CD4-positive, CD25-positive, alpha-beta regulatory T cell (primary cell): ENCODE measurements at regions not wholly inside any gene's neighbourhood (a gene's known extent, or its start where the extent isn't known, plus 50 kb on each side); places are given as distances from the start of the nearest gene placed in this dataset.
A peak's percentile ranks its signal among the peaks of the same experiment; 100 is the strongest.
"Not testable (repeated sequence)": the region's sequence is repeated elsewhere in the genome, so short reads cannot be mapped to it uniquely, and the experiment has no call there.

Source experiments
- ATAC-seq, 2 donors: fragments of 150-1000 bp; cut with Tn5 transposase; one replicate each; pipeline ENCODE4 v1.10.0; 2021; ENCODE audit warnings: low read depth in 2 of 2, moderate number of reproducible peaks in 2 of 2, moderate library complexity in 1 of 2
- DNase-seq, 3 donors: peaks; one replicate each; pipeline versions ENCODE4 v3.0.0 to v3.0.0-alpha.2; 2012 to 2022; ENCODE audit warnings: mixed read lengths in 1 of 3
- H3K27ac ChIP-seq: one replicate; pipeline ENCODE4 v1.7.0; 2013; ENCODE audit warnings: mild to moderate bottlenecking, low read length; ENCODE audit not compliant: insufficient read depth, poor library complexity, severe bottlenecking
- H3K27me3 ChIP-seq: one replicate; pipeline ENCODE4 v1.7.0; 2013; ENCODE audit warnings: low read length; ENCODE audit not compliant: control insufficient read depth, insufficient read depth
- H3K36me3 ChIP-seq: one replicate; pipeline ENCODE4 v1.7.0; 2013; ENCODE audit warnings: mild to moderate bottlenecking, low read length, moderate library complexity; ENCODE audit not compliant: control insufficient read depth, insufficient read depth
- H3K4me1 ChIP-seq: 2 replicates; pipeline ENCODE4 v1.7.0; 2013; ENCODE audit warnings: mild to moderate bottlenecking, low read length; ENCODE audit not compliant: insufficient read depth, control insufficient read depth, poor library complexity, severe bottlenecking
- H3K4me3 ChIP-seq: one replicate; pipeline ENCODE4 v1.7.0; 2013; ENCODE audit warnings: low read depth, mild to moderate bottlenecking, low read length, moderate library complexity
- H3K9me3 ChIP-seq, 2 experiments: 1 replicate in 1 of 2; 2 replicates in 1 of 2; pipeline ENCODE4 v1.7.0; 2013; ENCODE audit warnings: low read length in 2 of 2, mild to moderate bottlenecking in 1 of 2, moderate library complexity in 1 of 2; ENCODE audit not compliant: control insufficient read depth in 2 of 2
- H3K27ac Mint-ChIP-seq, 3 donors: one replicate each; pipeline ENCODE4 v1.8.0; 2020 to 2022; ENCODE audit warnings: mild to moderate bottlenecking in 3 of 3, mixed read lengths in 3 of 3, moderate library complexity in 2 of 3
- H3K27me3 Mint-ChIP-seq: one replicate; pipeline ENCODE4 v1.8.0; 2022; ENCODE audit warnings: mild to moderate bottlenecking, mixed read lengths
- H3K36me3 Mint-ChIP-seq: one replicate; pipeline ENCODE4 v1.8.0; 2020; ENCODE audit warnings: mixed read lengths
- H3K4me1 Mint-ChIP-seq, 4 donors: one replicate each; pipeline ENCODE4 v1.8.0; 2020 to 2022; ENCODE audit warnings: mixed read lengths in 4 of 4, mild to moderate bottlenecking in 1 of 4
- H3K4me3 Mint-ChIP-seq, 4 donors: one replicate each; pipeline ENCODE4 v1.8.0; 2020 to 2022; ENCODE audit warnings: mild to moderate bottlenecking in 4 of 4, mixed read lengths in 4 of 4, moderate library complexity in 3 of 4
- H3K9me3 Mint-ChIP-seq, 7 donors: one replicate each; pipeline ENCODE4 v1.8.0; 2020 to 2022; ENCODE audit warnings: mixed read lengths in 7 of 7, mild to moderate bottlenecking in 3 of 7, moderate library complexity in 2 of 7

DNA sequence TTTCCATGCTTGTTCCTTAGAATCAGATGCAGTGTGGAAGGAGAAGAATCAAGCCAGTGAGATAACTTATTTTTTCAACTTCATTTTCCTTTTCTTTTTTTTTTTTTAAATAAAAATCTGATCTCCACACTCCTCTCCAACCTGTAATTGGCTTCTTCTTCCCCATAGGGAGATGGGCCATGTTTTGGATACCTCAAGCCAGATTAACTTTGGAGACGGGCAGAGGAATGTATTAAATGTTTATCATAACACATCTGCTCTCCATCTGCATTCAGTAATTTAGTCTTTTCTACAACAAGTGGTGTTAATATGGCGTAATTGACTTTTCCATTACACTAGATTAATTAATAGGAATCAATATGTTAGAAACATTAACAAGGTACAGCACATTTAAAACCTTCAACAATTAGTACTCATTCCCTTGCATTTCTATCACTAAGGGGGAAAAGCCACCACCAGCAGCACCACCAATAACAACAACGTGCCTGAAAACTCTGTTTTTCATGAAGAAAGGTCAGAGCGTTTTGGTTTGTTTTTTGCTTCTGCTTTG, 244.1 kb downstream of the MYCN start:
- Mint-ChIP-seq H3K9me3 (peaks cover 0 to 1% (median 0%) of the 10 kb centered on the region in 7 donors), H3K27ac (no peak overlapping the region), H3K4me1 (no peaks in the 10 kb centered on the region), H3K36me3 (no peaks in the 10 kb centered on the region), H3K27me3 (no peaks in the 10 kb centered on the region), H3K4me3 (no peak overlapping the region)
- no peaks in the 10 kb centered on the region for H3K36me3 ChIP-seq
- ATAC-seq (no peak), DNase-seq (no peak)
- H3K9me3 ChIP-seq, result no peaks in the 10 kb centered on the region
- no peak overlapping the region for H3K4me3 ChIP-seq
- H3K27ac ChIP-seq, result no peak overlapping the region
- no peaks in the 10 kb centered on the region for H3K4me1 ChIP-seq
- H3K27me3 ChIP-seq, result no peaks in the 10 kb centered on the region

DNA sequence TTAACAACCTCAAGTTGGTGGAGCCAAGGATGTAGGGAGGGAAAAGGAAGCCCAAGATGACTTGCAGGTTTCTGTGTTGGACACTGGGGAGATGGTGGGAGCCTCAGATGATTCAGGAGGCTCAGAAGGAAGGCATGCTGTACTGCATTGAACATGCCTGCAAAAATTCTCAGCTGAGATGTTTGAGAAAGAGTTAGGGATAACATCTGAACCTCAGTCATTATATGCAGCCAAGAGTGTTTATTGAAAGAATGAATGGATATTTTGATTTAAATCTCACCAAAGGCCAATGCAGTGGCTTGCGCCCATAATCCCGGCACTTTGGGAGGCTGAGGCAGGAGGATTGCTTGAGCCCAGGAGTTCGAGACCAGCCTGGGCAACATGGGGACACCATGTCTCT, 243.0 kb downstream of the MYCN start:
- no peaks in the 10 kb centered on the region for H3K27me3 ChIP-seq
- H3K27ac ChIP-seq, result no peak overlapping the region
- Mint-ChIP-seq H3K36me3 (no peaks in the 10 kb centered on the region), H3K4me3 (no peak overlapping the region), H3K27ac (peak overlapping the region in 1 of 3 donors; percentile 2), H3K4me1 (no peaks in the 10 kb centered on the region), H3K27me3 (no peaks in the 10 kb centered on the region), H3K9me3 (no peaks in the 10 kb centered on the region)
- H3K4me3 ChIP-seq, result no peak overlapping the region
- H3K36me3 ChIP-seq, result no peaks in the 10 kb centered on the region
- ATAC-seq (no peak), DNase-seq (no peak)
- H3K4me1 ChIP-seq, result no peaks in the 10 kb centered on the region
- no peaks in the 10 kb centered on the region for H3K9me3 ChIP-seq

DNA sequence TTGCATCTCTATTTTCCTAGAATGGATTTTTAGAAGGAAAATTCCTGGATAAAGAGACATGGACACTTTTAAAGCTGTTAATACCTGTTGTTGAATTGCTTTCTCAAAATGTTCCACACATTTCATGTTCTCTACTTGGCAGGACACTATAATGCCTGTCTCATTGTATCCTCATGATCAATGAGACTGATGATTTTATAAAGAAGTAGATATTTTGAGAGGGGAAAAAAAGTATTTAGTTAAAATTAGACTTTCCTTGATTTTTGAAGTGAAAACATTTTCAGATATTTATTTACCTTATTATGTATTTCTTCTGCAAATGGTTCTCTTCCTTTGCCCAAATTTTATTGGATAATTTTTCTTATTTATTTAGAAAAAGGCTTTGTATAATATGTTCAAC, 242.5 kb downstream of the MYCN start:
- no peaks in the 10 kb centered on the region for H3K9me3 ChIP-seq
- Mint-ChIP-seq H3K4me3 (no peak overlapping the region), H3K36me3 (no peaks in the 10 kb centered on the region), H3K4me1 (no peaks in the 10 kb centered on the region), H3K27ac (no peak overlapping the region), H3K27me3 (no peaks in the 10 kb centered on the region), H3K9me3 (no peaks in the 10 kb centered on the region)
- H3K27me3 ChIP-seq, result no peaks in the 10 kb centered on the region
- H3K27ac ChIP-seq, result no peak overlapping the region
- DNase-seq (no peak), ATAC-seq (no peak)
- H3K4me1 ChIP-seq, result no peaks in the 10 kb centered on the region
- H3K4me3 ChIP-seq, result no peak overlapping the region
- no peaks in the 10 kb centered on the region for H3K36me3 ChIP-seq

DNA sequence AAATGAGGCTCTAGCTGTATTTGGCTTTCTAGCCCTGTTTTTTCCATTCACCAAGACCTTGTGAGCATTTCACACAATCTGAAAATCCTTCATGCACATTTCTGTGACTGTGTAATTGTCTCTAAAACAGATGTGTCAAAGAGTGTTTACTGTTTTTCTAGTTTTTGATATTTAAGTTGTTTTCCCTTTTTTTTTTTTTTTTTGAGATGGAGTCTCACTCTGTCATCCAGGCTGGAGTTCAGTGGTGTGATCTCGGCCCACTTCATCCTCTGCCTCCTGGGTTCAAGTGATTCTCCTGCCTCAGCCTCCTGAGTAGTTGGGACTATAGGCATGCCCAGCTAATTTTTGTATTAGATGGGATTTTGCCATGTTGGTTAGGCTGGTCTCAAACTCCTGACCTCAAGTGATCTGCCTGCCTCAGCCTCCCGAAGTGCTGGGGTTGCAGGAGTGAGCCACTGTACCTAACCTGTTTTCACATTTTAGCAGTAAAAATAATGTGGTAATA, 242.0 kb downstream of the MYCN start:
- not testable (repeated sequence) for H3K9me3 Mint-ChIP-seq, H3K4me1 ChIP-seq, H3K27ac Mint-ChIP-seq, H3K4me1 Mint-ChIP-seq, H3K9me3 ChIP-seq, H3K27me3 Mint-ChIP-seq, H3K27me3 ChIP-seq, DNase-seq, H3K36me3 ChIP-seq, H3K4me3 Mint-ChIP-seq, H3K36me3 Mint-ChIP-seq, H3K4me3 ChIP-seq, H3K27ac ChIP-seq, ATAC-seq

DNA sequence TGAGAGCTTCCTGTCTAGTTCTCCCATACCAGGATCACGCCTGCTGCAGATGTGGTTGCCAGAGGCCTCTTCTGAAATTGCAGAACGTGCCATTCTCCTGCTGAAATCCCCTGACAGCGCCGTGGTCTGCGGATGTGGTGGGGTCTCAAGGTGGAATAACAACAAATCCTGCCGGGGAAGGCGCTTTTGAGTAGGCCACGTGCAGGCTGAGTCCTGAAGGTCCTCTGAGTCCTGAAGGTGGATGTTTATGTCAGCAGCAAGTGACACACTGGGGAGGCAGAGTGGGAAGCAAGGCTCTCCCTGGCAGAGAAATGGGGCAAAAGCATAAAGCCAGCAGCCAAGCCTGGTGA, 241.4 kb downstream of the MYCN start:
- no peaks in the 10 kb centered on the region for H3K9me3 ChIP-seq
- H3K9me3 Mint-ChIP-seq, result no peaks in the 10 kb centered on the region
- H3K4me3 ChIP-seq, result no peak overlapping the region
- H3K27ac Mint-ChIP-seq, result no peak overlapping the region
- no peaks in the 10 kb centered on the region for H3K4me1 Mint-ChIP-seq
- no peaks in the 10 kb centered on the region for H3K36me3 Mint-ChIP-seq
- H3K4me3 Mint-ChIP-seq, result no peak overlapping the region
- DNase-seq (no peak), ATAC-seq (no peak)
- no peaks in the 10 kb centered on the region for H3K4me1 ChIP-seq
- no peaks in the 10 kb centered on the region for H3K27me3 Mint-ChIP-seq
- no peaks in the 10 kb centered on the region for H3K27me3 ChIP-seq
- H3K36me3 ChIP-seq, result no peaks in the 10 kb centered on the region
- H3K27ac ChIP-seq, result no peak overlapping the region

DNA sequence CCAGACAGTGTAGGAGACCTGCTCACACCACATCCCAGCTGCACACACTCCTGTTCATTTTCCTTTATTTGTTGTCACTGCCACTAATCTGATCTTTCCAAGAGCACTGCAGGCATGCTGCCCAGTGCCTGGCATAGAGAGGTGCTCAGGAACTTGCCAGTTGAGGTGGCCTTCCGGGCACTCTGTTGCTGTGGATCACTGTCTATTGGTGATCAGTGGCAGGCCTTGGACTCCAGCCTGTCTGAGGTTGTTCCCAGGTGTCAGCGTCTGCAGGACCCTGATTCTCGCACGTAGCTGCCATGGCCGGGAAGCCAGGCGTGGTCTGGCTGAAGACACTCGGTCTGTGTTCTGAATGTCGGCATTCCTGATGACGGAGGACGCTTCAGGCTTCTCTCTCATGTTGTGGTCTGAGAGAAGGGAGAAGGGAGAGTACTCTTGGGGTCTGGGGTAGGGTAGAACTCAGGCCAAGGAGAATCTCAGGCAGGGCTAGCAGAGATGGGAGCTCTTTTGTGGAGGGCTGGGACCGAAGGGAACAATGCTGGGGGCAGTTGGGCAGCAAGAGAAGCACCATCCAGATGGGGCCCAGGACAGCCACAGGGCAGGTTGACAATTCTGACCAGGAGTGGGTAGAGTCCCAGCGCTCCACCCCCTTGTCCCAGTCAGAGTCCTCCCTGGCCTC, 240.9 kb downstream of the MYCN start:
- Histone ChIP-seq H3K4me3 (no peak overlapping the region), H3K4me1 (no peaks in the 10 kb centered on the region), H3K36me3 (no peaks in the 10 kb centered on the region), H3K9me3 (no peaks in the 10 kb centered on the region), H3K27ac (no peak overlapping the region), H3K27me3 (no peaks in the 10 kb centered on the region)
- H3K4me1 Mint-ChIP-seq, result no peaks in the 10 kb centered on the region
- no peak overlapping the region for H3K27ac Mint-ChIP-seq
- no peaks in the 10 kb centered on the region for H3K9me3 Mint-ChIP-seq
- no peaks in the 10 kb centered on the region for H3K36me3 Mint-ChIP-seq
- ATAC-seq (no peak), DNase-seq (no peak)
- H3K4me3 Mint-ChIP-seq, result no peak overlapping the region
- H3K27me3 Mint-ChIP-seq, result no peaks in the 10 kb centered on the region

DNA sequence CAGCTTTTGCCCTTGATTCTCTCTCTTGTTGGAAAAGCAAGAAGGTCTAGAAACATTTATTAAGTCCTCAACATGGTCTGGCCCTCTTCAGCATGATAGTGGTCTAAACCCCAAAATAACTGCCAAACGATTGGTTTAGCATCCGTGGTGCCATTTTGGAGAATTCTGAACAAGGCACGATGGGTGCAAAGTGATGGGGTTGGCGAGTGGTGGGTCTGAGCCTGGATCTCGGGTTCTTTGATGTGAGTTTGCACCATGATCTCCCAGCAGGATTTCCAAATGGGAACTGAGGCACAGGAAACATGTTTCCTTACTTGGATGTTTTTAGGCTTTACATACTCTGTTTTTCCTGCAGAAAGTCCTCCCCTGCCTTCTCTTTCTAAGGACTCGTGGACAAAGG, 240.3 kb downstream of the MYCN start:
- Mint-ChIP-seq H3K27me3 (no peaks in the 10 kb centered on the region), H3K4me3 (no peak overlapping the region), H3K36me3 (no peaks in the 10 kb centered on the region), H3K4me1 (no peaks in the 10 kb centered on the region), H3K27ac (no peak overlapping the region), H3K9me3 (no peaks in the 10 kb centered on the region)
- no peaks in the 10 kb centered on the region for H3K36me3 ChIP-seq
- no peaks in the 10 kb centered on the region for H3K27me3 ChIP-seq
- ATAC-seq (no peak), DNase-seq (no peak)
- H3K4me3 ChIP-seq, result no peak overlapping the region
- H3K27ac ChIP-seq, result no peak overlapping the region
- no peaks in the 10 kb centered on the region for H3K9me3 ChIP-seq
- H3K4me1 ChIP-seq, result no peaks in the 10 kb centered on the region

DNA sequence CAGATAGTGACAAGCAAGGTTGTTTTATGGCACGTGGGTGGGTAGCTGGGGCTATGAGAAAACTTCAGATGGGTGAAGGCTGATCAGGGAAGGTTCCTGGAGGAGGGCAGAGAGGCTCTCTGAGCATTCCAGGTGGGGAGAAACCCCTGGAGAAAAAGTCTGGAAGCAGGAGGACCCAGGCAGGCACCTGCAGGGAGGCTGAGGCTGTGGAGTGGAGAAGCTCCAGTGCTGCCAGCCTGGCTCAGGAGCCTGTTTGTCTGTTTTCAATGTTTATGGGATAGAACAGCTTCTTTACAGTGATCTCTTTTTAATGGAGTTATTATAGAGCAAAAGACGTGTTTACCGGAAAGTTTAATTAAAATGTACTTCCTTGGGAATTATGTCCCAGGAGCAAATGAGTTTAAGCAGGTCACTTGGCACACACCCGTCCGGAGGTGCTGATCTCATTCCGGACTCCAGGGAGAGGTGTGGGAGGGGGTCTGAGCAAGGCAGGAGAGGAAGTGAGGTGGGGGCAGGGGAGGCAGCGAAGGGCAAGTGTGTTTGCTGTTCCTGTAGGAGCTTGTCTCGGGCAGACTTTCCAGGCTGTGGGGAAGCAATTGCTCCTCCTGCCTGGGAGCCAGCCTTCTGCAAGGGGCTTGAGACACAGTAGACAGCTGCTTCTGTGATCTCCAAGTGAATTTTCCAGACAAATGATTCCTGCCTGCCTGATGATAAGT, 239.5 kb downstream of the MYCN start:
- Histone ChIP-seq H3K4me3 (no peak overlapping the region), H3K27me3 (no peaks in the 10 kb centered on the region), H3K9me3 (no peaks in the 10 kb centered on the region), H3K36me3 (no peaks in the 10 kb centered on the region), H3K27ac (no peak overlapping the region), H3K4me1 (no peaks in the 10 kb centered on the region)
- Mint-ChIP-seq H3K36me3 (no peaks in the 10 kb centered on the region), H3K27ac (no peak overlapping the region), H3K27me3 (no peaks in the 10 kb centered on the region), H3K4me1 (no peaks in the 10 kb centered on the region), H3K9me3 (no peaks in the 10 kb centered on the region), H3K4me3 (no peak overlapping the region)
- ATAC-seq (no peak), DNase-seq (no peak)
